Natural killer cell (primary cell): ENCODE measurements at regions not wholly inside any gene's neighbourhood (a gene's known extent, or its start where the extent isn't known, plus 50 kb on each side); places are given as distances from the start of the nearest gene placed in this dataset.

Experiments
- ATAC-seq, 3 donors: fragments of 150-1000 bp in 2 of 3; fragments of 200-7000 bp in 1 of 3; cut with Tn5 transposase; 1 replicate in 1 of 3; 2 replicates in 2 of 3; pipeline ENCODE4 v1.10.0; 2021; ENCODE audit warnings: mild to moderate bottlenecking in 2 of 3, moderate library complexity in 2 of 3
- DNase-seq, 2 donors: peaks; one replicate each; pipeline versions ENCODE4 v3.0.0 to v3.0.0-alpha.2; 2013 to 2021; ENCODE audit warnings: mixed read lengths in 1 of 2
- H3K27ac ChIP-seq: one replicate; pipeline ENCODE4 v1.5.1; 2013; ENCODE audit warnings: mild to moderate bottlenecking, low read length
- H3K27me3 ChIP-seq: one replicate; pipeline ENCODE4 v1.6.1; 2013; ENCODE audit warnings: low read length; ENCODE audit not compliant: control insufficient read depth, insufficient read depth
- H3K36me3 ChIP-seq: one replicate; pipeline ENCODE4 v1.6.1; 2013; ENCODE audit warnings: low read length; ENCODE audit not compliant: control insufficient read depth, insufficient read depth
- H3K4me1 ChIP-seq: one replicate; pipeline ENCODE4 v1.6.1; 2013; ENCODE audit warnings: low read length; ENCODE audit not compliant: control insufficient read depth, insufficient read depth
- H3K4me3 ChIP-seq: one replicate; pipeline ENCODE4 v1.5.1; 2013; ENCODE audit warnings: low read length
- H3K9me3 ChIP-seq: one replicate; pipeline ENCODE4 v1.6.1; 2013; ENCODE audit warnings: low read length; ENCODE audit not compliant: control insufficient read depth, insufficient read depth
- H3K27ac Mint-ChIP-seq, 2 donors: one replicate each; pipeline ENCODE4 v1.8.0; 2022; ENCODE audit warnings: mild to moderate bottlenecking in 2 of 2, mixed read lengths in 2 of 2, moderate library complexity in 1 of 2
- H3K27me3 Mint-ChIP-seq, 2 donors: one replicate each; pipeline ENCODE4 v1.8.0; 2022; ENCODE audit warnings: low read depth in 2 of 2, mixed read lengths in 2 of 2
- H3K36me3 Mint-ChIP-seq: one replicate; pipeline ENCODE4 v1.8.0; 2022; ENCODE audit warnings: mixed read lengths
- H3K4me1 Mint-ChIP-seq, 2 donors: one replicate each; pipeline ENCODE4 v1.8.0; 2022; ENCODE audit warnings: mixed read lengths in 2 of 2
- H3K4me3 Mint-ChIP-seq: one replicate; pipeline ENCODE4 v1.8.0; 2022; ENCODE audit warnings: mild to moderate bottlenecking, moderate library complexity, mixed read lengths
- H3K9me3 Mint-ChIP-seq, 2 donors: one replicate each; pipeline ENCODE4 v1.8.0; 2022; ENCODE audit warnings: mixed read lengths in 2 of 2
- WGBS: methylation state at CpG from one replicate; pipeline ENCODE4 v1.1.7; 2013; ENCODE audit warnings: missing lambda C conversion rate; ENCODE audit not compliant: insufficient coverage; 5-methylcytosine and 5-hydroxymethylcytosine counted together
- intact Hi-C: fragments of 100-400 bp; cut with micrococcal nuclease; formaldehyde crosslinking; loops from one replicate; pipeline ENCODE4 v1.14.2; 2022
- TF ChIP-seq, protein P1 (sequence below): fragments of 200-600 bp; IDR thresholded peaks from one replicate; pipeline ENCODE4 v1.8.0; 2022; ENCODE audit warnings: antibody characterized with exemption

GRCh38 chr1:147434921-147435320 is 106.4 kb upstream of the BCL9 start:
- TF ChIP-seq, protein P1, sequence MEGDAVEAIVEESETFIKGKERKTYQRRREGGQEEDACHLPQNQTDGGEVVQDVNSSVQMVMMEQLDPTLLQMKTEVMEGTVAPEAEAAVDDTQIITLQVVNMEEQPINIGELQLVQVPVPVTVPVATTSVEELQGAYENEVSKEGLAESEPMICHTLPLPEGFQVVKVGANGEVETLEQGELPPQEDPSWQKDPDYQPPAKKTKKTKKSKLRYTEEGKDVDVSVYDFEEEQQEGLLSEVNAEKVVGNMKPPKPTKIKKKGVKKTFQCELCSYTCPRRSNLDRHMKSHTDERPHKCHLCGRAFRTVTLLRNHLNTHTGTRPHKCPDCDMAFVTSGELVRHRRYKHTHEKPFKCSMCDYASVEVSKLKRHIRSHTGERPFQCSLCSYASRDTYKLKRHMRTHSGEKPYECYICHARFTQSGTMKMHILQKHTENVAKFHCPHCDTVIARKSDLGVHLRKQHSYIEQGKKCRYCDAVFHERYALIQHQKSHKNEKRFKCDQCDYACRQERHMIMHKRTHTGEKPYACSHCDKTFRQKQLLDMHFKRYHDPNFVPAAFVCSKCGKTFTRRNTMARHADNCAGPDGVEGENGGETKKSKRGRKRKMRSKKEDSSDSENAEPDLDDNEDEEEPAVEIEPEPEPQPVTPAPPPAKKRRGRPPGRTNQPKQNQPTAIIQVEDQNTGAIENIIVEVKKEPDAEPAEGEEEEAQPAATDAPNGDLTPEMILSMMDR, result no peak
- Mint-ChIP-seq H3K27me3 (peaks cover 16 to 28% of the 10 kb centered on the region in 2 donors), H3K36me3 (no peaks in the 10 kb centered on the region), H3K27ac (no peak overlapping the region), H3K4me1 (no peaks in the 10 kb centered on the region), H3K4me3 (no peak overlapping the region), H3K9me3 (no peaks in the 10 kb centered on the region)
- H3K9me3 ChIP-seq, result no peaks in the 10 kb centered on the region
- H3K4me1 ChIP-seq, result no peaks in the 10 kb centered on the region
- no peak overlapping the region for H3K27ac ChIP-seq
- no peak for ATAC-seq
- DNase-seq, result no peak
- no peak overlapping the region for H3K4me3 ChIP-seq
- no peaks in the 10 kb centered on the region for H3K27me3 ChIP-seq
- no peaks in the 10 kb centered on the region for H3K36me3 ChIP-seq
- WGBS, result 43% methylated on average over 1 of the region's 1 CpG
- intact Hi-C loops, result no loop called here

DNA sequence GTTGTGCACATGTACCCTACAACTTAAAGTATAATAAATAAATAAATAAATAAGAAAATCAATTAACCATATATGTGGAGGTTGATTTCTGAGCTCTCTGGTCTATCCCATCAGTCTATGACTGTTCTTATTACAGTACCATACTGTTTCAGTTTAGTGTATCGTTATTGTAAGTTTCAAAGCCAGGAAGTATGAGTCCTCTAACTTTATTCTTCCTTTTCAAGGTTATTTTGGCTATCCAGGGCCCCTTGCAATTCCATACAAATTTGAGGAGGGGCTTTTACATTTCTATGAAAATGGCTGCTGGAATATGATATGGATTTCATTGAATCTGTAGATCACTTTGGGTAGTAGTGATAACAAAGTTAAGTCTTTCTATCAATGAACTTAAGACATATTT is 96.9 kb upstream of the BCL9 start:
- Histone ChIP-seq H3K4me3 (no peak overlapping the region), H3K9me3 (peaks cover 10% of the 10 kb centered on the region), H3K4me1 (no peaks in the 10 kb centered on the region), H3K27me3 (no peaks in the 10 kb centered on the region), H3K27ac (no peak overlapping the region), H3K36me3 (no peaks in the 10 kb centered on the region)
- ATAC-seq (no peak), DNase-seq (no peak)
- Mint-ChIP-seq H3K27me3 (peaks cover 14 to 46% of the 10 kb centered on the region in 2 donors), H3K9me3 (peaks cover 9 to 15% of the 10 kb centered on the region in 2 donors), H3K27ac (no peak overlapping the region), H3K4me1 (no peaks in the 10 kb centered on the region), H3K4me3 (no peak overlapping the region), H3K36me3 (peaks cover 19% of the 10 kb centered on the region)
- intact Hi-C loops, result no loop called here
- WGBS, result 100% methylated on average over 1 of the region's 1 CpG
- TF ChIP-seq, protein P1, result no peak

- H3K27ac Mint-ChIP-seq, result no peak overlapping the region
- no peaks in the 10 kb centered on the region for H3K9me3 ChIP-seq
- 86% methylated on average over 1 of the region's 1 CpG for WGBS
- H3K4me3 Mint-ChIP-seq, result no peak overlapping the region
- H3K27me3 ChIP-seq, result peaks cover 5% of the 10 kb centered on the region
- DNase-seq (no peak), ATAC-seq (no peak)
- TF ChIP-seq, protein P1, result no peak
- no peaks in the 10 kb centered on the region for H3K4me1 ChIP-seq
- no peaks in the 10 kb centered on the region for H3K4me1 Mint-ChIP-seq
- H3K9me3 Mint-ChIP-seq, result peaks cover 0 to 2% of the 10 kb centered on the region in 2 donors
- H3K27me3 Mint-ChIP-seq, result peaks cover 20 to 46% of the 10 kb centered on the region in 2 donors
- H3K36me3 ChIP-seq, result no peaks in the 10 kb centered on the region
- intact Hi-C loops, result no loop called here
- no peak overlapping the region for H3K4me3 ChIP-seq
- H3K36me3 Mint-ChIP-seq, result no peaks in the 10 kb centered on the region
- H3K27ac ChIP-seq, result no peak overlapping the region
These were observed 89.7 kb upstream of the BCL9 start for GRCh38 chr1:147451628-147452027.

GRCh38 chr1:147452809-147453208 is 88.5 kb upstream of the BCL9 start:
- Mint-ChIP-seq H3K4me3 (no peak overlapping the region), H3K27ac (no peak overlapping the region), H3K9me3 (no peaks in the 10 kb centered on the region), H3K36me3 (no peaks in the 10 kb centered on the region), H3K4me1 (no peaks in the 10 kb centered on the region), H3K27me3 (peaks cover 15 to 36% of the 10 kb centered on the region in 2 donors)
- DNase-seq (no peak), ATAC-seq (no peak)
- intact Hi-C loops, result no loop called here
- Histone ChIP-seq H3K36me3 (no peaks in the 10 kb centered on the region), H3K9me3 (no peaks in the 10 kb centered on the region), H3K27me3 (peaks cover 5% of the 10 kb centered on the region), H3K27ac (no peak overlapping the region), H3K4me3 (no peak overlapping the region), H3K4me1 (no peaks in the 10 kb centered on the region)
- WGBS, result 86% methylated on average over 3 of the region's 3 CpGs
- TF ChIP-seq, protein P1, result no peak
